NCI-H146 treated with DMSO at 0.1 percent for 48 hours (cell line): ENCODE measurements at regions not wholly inside any gene's neighbourhood (a gene's known extent, or its start where the extent isn't known, plus 50 kb on each side); places are given as distances from the start of the nearest gene placed in this dataset.
"Not testable (repeated sequence)": the region's sequence is repeated elsewhere in the genome, so short reads cannot be mapped to it uniquely, and the experiment has no call there.

Experiments used
- DNase-seq: peaks from one replicate; lab custom pipeline; 2025; ENCODE audit not compliant: unreplicated experiment; lab: John Stamatoyannopoulos, UW

DNA sequence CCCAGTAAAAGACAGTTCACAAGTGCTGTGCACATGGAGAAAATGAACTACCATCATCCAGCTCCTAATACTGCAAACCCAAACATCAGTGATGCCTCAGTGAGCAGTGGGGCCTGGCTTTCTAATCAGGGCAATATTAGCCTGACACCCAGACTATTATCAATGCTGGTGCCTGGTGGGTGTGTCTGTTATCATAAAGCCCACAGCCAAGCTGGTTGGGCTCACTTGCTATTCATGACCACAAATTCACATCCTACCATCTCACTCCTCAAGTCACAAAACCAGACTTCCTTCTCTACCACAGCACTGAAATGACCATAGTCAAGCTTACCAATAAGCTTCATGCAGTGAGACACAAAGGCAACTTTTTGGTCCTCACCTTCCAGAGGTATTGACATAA is 180.8 kb upstream of the PLN start:
- no peak for DNase-seq

DNA sequence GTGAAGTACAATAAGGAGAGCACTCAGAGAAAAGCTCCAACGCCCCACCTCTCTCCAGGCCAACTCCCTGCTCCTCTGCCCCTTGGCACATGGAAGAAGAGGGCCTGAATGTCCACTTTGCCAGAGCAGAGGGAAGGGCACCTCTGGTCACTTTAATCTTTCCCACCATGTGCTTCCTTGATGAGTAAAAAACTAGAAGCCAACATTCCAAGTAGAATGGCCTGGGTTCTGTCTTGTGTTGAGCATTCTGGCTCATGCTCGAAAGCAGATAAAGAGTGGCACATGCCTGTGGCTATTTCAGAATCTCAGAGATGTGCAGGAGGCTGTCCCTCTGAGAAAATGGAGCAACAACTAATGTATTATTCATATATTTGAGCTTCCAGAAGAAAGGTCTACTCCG is 177.4 kb upstream of the PLN start:
- no peak for DNase-seq

DNA sequence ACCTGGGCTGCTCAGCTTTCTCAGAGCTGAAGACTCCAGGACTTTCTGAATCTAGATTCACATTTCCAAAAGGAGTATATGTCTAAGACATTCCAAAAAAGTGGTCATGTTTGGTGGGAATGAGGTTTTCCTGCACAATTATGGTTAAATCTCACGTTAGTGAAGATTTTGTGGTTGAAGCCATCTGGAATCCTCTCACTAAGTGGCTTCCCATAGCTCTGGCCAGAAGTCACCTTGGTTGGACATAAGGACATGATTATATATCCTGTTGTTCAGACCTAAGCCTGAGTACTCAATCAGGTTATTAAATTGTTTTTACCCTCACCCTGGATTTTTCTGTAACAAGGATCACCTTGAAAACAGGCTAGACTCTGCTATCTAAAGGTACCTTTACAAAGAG is 176.1 kb upstream of the PLN start:
- DNase-seq: no peak

DNA sequence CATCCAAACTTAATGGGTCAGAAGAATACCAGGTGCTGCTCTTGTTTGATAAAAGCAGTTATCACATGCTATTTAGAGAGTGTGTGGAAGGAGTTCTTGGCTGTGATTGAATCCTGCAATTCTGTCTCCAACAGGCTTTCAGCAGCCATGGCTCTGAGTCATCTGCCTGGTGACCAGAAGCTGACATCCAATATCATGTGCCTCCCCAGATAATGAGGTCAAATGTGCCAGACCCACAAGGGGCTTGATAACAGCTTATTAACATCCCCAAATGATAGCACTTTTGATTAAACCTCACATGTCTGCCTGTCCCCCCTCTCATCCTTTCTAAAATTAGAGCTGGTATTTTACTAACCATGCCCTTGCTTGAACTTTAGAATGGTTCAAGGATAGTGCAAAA is 175.7 kb upstream of the PLN start:
- no peak for DNase-seq

DNA sequence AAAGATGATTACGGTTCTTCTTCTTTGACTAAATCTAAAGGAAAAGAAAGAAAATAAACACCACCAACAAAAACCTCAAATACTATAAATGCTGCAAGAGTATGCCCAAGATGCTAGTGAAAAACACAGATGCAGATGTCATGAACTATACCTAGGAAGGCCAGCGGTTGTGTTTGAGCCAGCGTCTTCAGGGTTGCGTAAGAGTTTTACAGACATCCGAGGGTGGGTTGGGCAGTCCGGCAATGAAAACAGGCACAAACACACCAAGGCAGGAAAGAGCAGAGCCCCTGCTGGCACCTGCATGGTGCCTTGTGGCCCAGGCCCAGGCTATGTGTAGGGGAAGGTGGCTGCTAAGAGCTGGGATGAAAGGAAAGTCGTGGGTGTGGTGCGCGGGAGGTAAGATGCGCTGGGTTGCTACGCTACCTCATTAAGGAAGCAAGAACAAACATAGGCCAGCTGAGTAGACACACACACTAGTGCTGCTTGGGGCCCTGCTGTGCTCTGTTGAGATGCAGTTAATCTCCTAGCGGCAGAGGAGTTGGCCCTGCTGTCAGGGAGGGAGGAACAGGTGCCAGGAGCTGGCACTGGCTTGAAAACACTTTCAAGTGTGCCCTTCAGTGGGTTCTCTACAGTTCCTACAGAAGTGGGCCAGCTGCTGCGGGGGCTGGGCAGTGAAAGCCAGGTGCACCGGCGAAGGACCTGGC is 170.2 kb upstream of the PLN start:
- DNase-seq: peak; percentile 53

DNA sequence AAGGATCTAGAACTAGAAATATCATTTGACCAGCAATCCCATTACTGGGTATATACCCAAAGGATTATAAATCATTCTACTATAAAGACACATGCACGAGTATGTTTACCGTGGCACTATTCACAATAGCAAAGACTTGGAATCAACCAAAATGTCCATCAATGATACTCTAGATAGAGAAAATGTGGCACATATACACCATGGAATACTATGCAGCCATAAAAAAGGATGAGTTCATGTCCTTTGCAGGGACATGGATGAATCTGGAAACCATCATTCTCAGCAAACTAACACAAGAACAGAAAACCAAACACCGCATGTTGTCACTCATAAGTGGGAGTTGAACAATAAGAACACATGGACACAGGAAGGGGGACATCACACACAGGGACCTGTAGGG is 167.5 kb upstream of the PLN start:
- DNase-seq: not testable (repeated sequence)

DNA sequence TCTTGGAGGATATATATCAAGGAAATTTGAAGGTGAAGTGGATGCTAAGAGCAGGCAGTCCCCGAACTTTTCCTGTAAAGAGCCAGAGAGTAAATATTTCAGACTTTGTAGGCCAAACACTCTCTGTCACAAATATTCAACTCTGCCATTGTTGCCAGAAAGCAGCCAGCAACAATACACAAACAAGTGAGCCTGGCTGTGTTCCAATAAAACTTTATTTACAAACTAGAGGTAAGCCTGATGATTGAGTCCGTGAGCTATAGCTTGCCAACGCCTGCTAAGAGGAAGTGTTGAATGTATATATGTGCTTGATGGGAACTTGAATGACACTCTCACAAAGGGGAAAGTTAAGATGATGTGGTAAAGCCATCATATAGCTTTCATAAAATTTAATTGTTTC is 166.0 kb upstream of the PLN start:
- no peak for DNase-seq

DNA sequence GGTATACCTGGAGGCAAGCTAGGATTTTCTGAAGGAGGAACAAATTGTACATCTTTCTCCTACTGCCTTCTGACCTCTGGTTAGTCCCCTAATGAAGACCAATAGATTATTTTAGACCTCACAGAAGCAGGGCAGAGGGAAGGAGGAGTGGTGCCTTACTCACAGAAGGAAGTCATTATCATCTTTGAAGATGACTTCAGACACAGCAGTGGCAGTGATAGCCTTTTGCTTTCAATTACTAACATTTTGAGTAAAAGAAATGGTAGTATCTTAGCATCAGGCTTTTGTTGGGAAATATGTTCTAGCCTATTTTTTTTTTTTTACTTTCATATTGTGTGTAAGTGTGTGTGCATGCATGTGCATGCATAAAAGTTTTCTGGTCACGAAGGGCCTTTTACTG is 164.2 kb upstream of the PLN start:
- DNase-seq: no peak

DNA sequence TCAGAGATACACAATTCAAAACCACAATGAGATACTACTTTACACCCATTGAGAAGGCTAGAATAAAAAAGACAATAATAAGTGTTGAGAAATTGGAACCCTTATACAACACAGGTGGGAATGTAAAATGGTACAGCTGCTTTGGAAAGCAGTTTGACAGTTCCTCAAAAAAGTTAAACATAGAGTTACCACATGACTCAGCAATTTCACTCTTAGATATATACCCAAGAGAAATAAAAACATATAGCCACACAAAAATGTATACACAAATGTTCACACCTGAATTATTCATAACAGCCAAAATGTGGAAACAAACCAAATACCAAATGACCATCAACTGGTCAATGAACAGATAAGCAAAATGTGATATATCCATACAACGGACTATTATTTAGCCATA is 161.1 kb upstream of the PLN start:
- no peak for DNase-seq

DNA sequence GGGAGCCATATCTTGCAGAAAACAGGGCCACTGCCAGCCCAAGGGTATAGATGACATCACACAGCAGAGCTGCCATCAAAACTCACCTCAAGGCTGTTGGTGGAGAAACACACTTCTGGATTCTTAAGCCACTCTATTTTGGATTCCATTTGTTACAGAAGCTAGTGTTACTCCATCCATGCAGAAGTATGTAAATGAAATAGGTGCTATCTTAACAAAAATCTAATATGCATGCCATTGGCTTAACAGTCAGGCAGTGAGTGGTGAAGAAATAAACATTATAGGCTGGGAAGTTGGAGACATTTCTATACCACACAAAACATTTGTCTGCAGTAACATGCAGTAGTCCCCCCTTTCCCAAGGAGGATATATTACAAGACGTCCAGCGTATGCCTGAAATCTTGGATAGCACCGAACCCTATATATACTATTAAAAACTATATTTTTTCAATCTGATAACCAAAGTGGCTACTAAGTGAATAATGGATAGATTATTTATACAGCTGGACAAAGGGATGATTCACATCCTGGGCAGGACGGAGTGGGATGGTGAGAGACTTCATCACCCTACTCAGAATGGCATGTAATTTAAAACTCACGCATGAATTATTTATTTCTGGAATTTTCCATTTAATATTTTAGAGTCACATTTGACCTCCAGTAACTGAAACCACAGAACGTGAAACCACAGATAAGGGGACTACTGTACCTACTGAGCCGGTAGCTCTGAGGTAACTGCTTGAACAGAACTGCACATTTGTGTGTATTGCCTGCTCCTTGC is 160.0 kb upstream of the PLN start:
- no peak for DNase-seq

DNA sequence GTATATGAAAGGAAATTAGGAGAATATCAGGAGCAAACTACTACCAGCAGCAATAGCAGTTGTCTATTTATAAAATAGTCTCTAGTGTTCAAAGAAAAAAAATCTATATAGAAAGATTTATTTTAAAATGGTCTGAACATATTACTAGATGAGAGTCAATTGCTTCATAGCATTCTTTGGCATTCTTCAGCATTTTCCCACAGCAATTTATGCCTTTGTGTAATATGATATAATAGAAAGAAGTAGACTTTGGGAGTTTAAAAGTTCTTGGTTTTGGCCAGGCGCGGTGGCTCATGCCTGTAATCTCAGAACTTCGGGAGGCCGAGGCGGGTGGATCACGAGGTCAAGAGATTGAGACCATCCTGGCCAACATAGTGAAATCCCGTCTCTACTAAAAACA is 157.0 kb upstream of the PLN start:
- no peak for DNase-seq

DNA sequence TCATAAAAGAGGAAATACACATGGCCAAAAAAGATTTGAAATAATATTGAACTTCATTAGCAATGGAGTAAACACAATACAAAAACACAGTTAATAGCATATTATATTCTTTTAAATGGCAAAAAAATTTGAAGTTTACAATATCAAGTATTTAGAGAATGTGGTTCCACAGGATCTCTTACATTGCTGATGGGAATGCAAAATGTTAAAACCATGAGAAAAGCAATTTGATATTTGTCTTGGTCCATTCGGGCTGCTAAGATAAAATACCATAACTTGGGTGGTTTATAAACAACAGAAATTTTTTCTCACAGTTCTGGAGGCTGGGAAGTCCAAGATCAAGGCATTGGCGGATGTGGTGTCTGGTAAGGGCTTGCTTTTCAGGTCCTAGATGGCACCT is 154.0 kb upstream of the PLN start:
- no peak for DNase-seq

DNA sequence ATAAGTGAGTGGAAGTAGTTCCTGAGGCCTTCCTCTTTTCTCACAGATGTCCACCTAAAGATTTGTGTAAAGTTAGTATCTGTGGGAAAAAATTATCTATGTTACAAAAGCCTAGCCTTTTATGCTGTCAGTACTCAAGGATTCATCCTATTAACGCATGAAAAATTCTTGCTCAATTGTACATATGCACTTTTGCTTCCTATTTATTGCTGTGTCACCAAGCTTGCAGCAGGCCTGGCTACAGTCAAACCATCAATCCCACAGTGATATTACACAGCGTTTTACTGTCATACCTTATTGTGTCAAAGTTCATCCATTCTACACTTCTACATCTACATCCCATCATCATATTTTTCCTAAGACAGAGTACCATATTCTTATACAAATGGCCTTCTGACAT is 151.1 kb upstream of the PLN start:
- no peak for DNase-seq

DNA sequence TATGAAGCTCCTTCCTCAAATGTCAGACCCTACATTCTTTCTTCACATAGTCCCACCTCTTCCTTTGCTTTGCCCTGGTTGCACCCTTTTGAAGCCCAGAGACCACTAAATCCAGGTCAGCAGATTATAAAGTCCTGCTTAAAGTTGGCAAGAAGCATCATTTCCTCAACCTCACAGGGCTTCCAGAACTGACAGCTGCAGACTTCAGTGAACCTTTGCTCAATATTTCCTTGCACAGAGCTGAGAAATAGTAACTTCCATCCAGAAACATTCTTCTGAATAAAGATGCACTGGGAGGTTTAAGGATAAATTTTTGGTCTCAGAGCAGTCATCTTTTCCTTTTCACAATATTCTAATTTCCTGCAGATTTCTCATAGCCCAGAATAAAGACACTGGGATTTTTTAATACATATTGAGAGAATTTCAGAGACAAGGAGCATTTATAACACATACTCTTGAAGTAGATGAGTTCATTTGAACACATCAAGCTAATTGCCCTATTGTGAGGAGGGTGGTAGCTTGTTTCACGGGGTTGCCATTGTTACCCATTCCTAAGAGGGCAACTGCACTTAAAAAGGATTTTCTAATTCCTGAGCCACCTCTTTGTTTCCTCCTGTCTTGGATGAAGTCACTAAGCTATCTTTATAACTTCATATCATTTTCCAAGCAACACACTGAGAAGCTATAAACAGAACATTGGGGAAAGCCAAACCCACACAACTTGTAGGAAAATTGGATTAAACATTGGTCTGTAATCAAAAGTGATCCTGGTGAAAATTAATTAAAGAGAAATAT is 150.2 kb upstream of the PLN start:
- DNase-seq: no peak

DNA sequence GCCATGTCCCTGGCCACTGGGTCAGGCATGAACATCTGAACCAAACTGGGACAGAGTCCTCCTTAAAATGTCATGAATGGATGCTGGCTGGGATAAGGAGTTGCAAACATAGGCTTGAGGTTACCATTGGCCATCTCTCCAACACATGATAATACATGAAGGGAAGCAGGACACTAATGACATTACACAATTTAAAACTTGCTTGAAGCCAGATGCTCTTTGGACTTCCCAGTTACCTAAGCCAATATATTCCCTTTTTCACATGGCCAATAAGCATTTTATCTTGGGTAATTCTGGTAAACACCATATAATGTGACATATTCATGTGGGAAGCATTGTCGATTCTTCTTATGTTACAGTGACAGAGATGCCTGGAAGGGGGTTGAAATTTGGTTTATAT is 148.0 kb upstream of the PLN start:
- DNase-seq: no peak

DNA sequence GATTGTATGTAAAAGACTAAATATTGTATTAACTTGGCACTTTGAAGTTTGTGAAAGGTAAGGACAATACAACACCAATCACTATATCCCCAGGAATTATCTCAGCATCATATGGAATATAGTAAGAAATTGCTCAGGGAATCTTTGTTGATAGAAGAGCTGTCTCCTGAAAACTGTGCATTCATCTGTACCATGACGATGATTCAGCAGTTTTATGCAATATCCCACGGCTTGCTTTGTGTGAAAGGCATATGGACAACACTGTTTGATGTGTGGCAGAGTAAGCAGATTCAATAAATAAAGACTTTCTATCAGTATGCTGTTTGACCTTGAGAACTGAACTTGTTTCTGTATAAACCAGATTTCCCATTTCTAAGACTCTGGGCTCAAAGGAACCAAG is 147.5 kb upstream of the PLN start:
- DNase-seq: no peak

DNA sequence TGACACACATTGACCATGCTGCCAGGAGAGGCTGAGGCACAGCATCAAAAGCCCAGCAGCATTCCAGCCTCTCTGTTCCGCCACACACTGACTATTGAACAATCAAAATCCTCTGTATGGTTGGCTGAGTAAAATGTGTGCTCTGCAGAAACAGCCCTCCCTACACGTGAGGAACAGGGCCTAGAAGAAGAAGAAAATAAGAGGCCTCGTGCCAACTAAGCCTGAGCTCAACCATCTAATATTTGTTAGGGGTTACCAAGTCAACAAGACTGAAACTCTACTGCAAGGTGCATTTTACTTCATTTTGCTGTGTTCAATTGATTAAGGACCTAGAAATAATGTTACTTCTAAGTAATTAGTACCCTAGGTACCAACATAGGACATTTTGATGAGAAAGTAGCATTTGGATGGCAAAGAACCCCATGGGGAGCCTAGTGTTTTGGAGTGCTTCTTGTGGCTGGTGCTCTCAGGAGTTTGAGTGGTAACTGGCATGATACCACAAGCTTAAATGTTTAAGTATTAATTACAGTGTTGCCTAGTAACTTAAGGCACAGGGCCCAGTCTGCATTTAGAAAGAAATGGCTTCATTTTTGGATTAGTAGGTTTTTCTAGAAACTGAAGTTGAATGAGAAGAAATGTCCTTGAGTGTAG is 146.6 kb upstream of the PLN start:
- DNase-seq: no peak

DNA sequence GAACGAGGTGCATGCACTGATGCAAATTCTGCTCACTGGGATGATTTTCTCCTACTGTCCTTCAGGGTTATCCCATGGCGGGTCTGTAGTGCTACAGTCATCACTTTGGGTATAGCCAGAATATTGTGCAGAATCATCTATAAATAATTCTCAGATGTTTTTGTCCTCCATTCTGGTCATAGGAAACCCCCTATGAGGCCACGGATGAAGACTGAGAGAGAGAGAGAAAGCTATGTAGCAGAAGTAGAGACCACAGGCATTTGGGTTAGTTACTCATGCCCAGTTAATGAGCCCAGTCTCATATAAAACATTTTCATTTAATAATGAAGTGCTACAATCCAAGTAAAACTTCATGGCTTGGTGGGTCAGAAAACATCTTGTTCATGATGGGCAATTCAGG is 145.1 kb upstream of the PLN start:
- no peak for DNase-seq

DNA sequence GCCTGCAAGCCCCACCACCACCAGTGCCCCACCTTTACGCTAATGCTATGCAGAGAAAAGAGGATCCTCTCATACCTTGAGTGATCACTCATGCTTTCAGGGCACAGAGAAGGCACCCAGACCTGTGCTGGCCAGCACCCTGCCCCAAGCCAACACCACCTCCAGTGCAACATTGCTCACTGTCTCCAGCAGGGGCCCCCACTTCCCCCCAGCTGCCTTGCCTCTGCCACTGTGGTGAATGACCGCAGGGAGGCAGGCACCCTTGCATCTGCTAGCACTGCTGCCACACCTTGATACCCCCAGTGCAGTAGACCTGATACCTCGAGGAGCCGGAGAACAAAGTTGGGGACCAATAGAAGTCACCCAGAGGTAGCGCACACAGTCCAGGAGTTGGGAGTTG is 139.2 kb upstream of the PLN start:
- no peak for DNase-seq

DNA sequence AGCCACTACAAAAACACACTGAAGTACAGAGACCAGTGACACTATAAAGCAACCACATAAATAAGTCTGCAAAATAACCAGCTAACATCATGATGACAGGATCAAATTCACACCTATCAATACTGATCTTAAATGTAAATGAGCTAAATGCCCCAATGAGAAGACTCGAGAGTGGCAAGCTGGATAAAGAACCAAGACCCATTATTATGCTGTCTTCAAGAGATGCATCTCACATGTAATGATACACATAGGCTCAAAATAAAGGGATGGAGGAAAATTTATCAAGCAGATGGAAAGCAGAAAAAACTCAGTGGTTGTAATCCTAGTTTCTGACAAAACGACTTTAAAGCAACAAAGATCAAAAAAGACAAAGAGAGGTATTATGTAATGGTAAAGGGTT is 138.1 kb upstream of the PLN start:
- DNase-seq: no peak
